Lung (tissue), 11 donors: ENCODE measurements at regions not wholly inside any gene's neighbourhood (a gene's known extent, or its start where the extent isn't known, plus 50 kb on each side); places are given as distances from the start of the nearest gene placed in this dataset.

ENCODE experiments used
- ATAC-seq: fragments of 200-7000 bp; cut with Tn5 transposase; one replicate; pipeline ENCODE4 v1.9.1; 2020; ENCODE audit warnings: moderate number of reproducible peaks; ENCODE audit not compliant: insufficient read depth, low FRiP score
- DNase-seq, 3 donors: peaks; one replicate each; pipeline ENCODE4 v3.0.0-alpha.2; 2013 to 2017
- H3K27ac ChIP-seq, 2 donors: one replicate each; pipeline ENCODE4 v1.5.1; 2013; ENCODE audit warnings: mild to moderate bottlenecking in 2 of 2, moderate library complexity in 2 of 2, control low read depth in 1 of 2, inconsistent platforms in 1 of 2, low read depth in 1 of 2, low read length in 1 of 2
- H3K27me3 ChIP-seq, 3 donors: one replicate each; pipeline ENCODE4 v1.5.1; 2013; ENCODE audit warnings: low read length in 2 of 3; ENCODE audit not compliant: control insufficient read depth in 3 of 3, insufficient read depth in 3 of 3
- H3K36me3 ChIP-seq, 4 donors: one replicate each; pipeline ENCODE4 v1.5.1; 2013; ENCODE audit warnings: low read length in 4 of 4, mild to moderate bottlenecking in 1 of 4, moderate library complexity in 1 of 4; ENCODE audit not compliant: control insufficient read depth in 4 of 4, insufficient read depth in 4 of 4
- H3K4me1 ChIP-seq, 5 donors: one replicate each; pipeline ENCODE4 v1.5.1; 2013; ENCODE audit warnings: low read length in 5 of 5, mild to moderate bottlenecking in 2 of 5, moderate library complexity in 1 of 5; ENCODE audit not compliant: control insufficient read depth in 5 of 5, insufficient read depth in 5 of 5
- H3K4me3 ChIP-seq: one replicate; pipeline ENCODE4 v1.5.1; 2013; ENCODE audit warnings: mild to moderate bottlenecking, control low read depth, moderate library complexity
- H3K9ac ChIP-seq, 2 donors: one replicate each; pipeline ENCODE4 v1.5.1; 2013; ENCODE audit warnings: low read length in 2 of 2, control low read depth in 1 of 2; ENCODE audit not compliant: insufficient read depth in 1 of 2
- H3K9me3 ChIP-seq, 4 donors: one replicate each; pipeline ENCODE4 v1.5.1; 2013; ENCODE audit warnings: low read length in 3 of 4, mild to moderate bottlenecking in 1 of 4, moderate library complexity in 1 of 4; ENCODE audit not compliant: control insufficient read depth in 4 of 4, insufficient read depth in 3 of 4
- CTCF ChIP-seq: IDR thresholded peaks from 2 replicates; pipeline ENCODE4 v1.5.1; 2012; ENCODE audit warnings: mild to moderate bottlenecking; ENCODE audit errors: control extremely low read depth, extremely low read depth
- WGBS, 2 donors: extraction: QIAGEN DNeasy Blood & Tissue Kit; methylation state at CpG; one replicate each; pipeline ENCODE4 v1.1.7; 2013; 5-methylcytosine and 5-hydroxymethylcytosine counted together
- donor health status: control.
- donor health status: control.
- donor health status: Bipolar disorder and iron deficiency.
- donor health status: healthy.
- donor health status: DM: yes; HTN: yes; CAD: no.

- 55 to 78% methylated on average over 10 of the region's 10 CpGs for WGBS, 2 donors
- H3K27me3 ChIP-seq: no peaks in the 10 kb centered on the region
- H3K36me3 ChIP-seq: no peaks in the 10 kb centered on the region
- ATAC-seq (no peak), DNase-seq (peak in 1 of 3 donors; percentile 49)
- no peak overlapping the region for H3K4me3 ChIP-seq
- H3K27ac ChIP-seq: no peak overlapping the region
- no peaks in the 10 kb centered on the region for H3K9me3 ChIP-seq
- no peak for TF ChIP-seq CTCF
- no peak overlapping the region for H3K9ac ChIP-seq
- peaks cover 0 to 8% (median 0%) of the 10 kb centered on the region in 5 donors for H3K4me1 ChIP-seq
Observed at GRCh38 chr10:3893901-3894563, 109.0 kb upstream of the KLF6 start.

GRCh38 chr10:3892440-3893425, 107.7 kb upstream of the KLF6 start:
- Histone ChIP-seq H3K36me3 (no peaks in the 10 kb centered on the region), H3K9me3 (no peaks in the 10 kb centered on the region), H3K4me3 (no peak overlapping the region), H3K27me3 (no peaks in the 10 kb centered on the region), H3K4me1 (peaks cover 0 to 8% (median under 1%) of the 10 kb centered on the region in 5 donors), H3K9ac (no peak overlapping the region), H3K27ac (peak overlapping the region in 1 of 2 donors; percentile 59)
- ATAC-seq (no peak), DNase-seq (no peak)
- no peak for TF ChIP-seq CTCF
- 31 to 64% methylated on average over 9 of the region's 9 CpGs for WGBS, 2 donors

GRCh38 chr10:3891396-3891795, 106.4 kb upstream of the KLF6 start:
- H3K4me3 ChIP-seq: no peak overlapping the region
- 80 to 83% methylated on average over 3 of the region's 3 CpGs for WGBS, 2 donors
- no peak overlapping the region for H3K27ac ChIP-seq
- H3K36me3 ChIP-seq: no peaks in the 10 kb centered on the region
- DNase-seq (no peak), ATAC-seq (no peak)
- H3K9me3 ChIP-seq: no peaks in the 10 kb centered on the region
- no peaks in the 10 kb centered on the region for H3K27me3 ChIP-seq
- no peak for TF ChIP-seq CTCF
- H3K4me1 ChIP-seq: peaks cover 0 to 15% (median 8%) of the 10 kb centered on the region in 5 donors
- no peak overlapping the region for H3K9ac ChIP-seq
